ENCODE measurements at regions not wholly inside any gene's neighbourhood (a gene's known extent, or its start where the extent isn't known, plus 50 kb on each side); places are given as distances from the start of the nearest gene placed in this dataset.

DNA sequence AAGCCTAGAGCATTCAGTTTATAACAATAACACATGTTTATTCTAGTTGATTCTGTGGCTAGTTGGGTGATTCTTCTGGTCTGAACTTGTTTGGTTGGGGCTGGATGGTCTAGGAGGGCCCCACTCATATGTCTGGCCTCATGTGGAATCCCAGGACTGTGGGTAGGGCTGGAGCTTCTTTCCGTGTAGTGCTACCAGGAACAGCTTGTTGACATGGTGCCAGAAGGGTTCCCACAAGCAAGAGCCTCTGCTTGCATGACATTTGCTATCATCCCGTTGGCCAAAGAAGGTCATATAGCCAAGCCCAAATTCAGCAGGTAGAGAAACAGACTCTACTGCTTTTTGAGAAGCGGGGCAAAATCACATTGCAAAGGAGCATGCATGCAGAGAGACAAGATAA is 67.6 kb upstream of the PPP2R5A start:
- intact Hi-C loops (cut with DNase I) = no loop called here
- ATAC-seq (ENCODE audit: poor library complexity) (no peak), DNase-seq (no peak)

DNA sequence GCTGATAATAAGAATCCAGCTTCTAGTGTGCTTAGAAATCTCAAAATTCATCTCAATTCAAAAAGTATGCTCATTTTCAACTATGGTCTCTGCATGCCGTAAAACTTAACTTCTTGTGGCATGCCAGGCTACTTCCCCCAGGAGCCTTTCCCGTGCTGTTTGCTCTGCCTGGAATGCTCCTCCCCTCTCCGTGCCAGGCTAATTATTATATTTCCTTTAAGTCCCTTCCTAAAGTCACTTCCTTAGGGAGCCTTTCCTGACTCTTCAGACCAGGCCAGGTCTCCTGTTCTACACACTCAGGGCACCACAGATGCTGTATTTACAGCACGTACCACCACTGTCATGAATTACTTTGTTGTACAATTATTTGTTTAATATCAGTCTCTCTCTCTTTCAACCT is 67.1 kb upstream of the PPP2R5A start:
- intact Hi-C loops (cut with DNase I) = no loop called here
- ATAC-seq (ENCODE audit: poor library complexity) (no peak), DNase-seq (no peak)

GRCh38 chr1:212218911-212219310 is 66.3 kb upstream of the PPP2R5A start:
- DNase-seq = no peak
- intact Hi-C loops (cut with DNase I) = no loop called here
- ATAC-seq (ENCODE audit: poor library complexity) = no peak

DNA sequence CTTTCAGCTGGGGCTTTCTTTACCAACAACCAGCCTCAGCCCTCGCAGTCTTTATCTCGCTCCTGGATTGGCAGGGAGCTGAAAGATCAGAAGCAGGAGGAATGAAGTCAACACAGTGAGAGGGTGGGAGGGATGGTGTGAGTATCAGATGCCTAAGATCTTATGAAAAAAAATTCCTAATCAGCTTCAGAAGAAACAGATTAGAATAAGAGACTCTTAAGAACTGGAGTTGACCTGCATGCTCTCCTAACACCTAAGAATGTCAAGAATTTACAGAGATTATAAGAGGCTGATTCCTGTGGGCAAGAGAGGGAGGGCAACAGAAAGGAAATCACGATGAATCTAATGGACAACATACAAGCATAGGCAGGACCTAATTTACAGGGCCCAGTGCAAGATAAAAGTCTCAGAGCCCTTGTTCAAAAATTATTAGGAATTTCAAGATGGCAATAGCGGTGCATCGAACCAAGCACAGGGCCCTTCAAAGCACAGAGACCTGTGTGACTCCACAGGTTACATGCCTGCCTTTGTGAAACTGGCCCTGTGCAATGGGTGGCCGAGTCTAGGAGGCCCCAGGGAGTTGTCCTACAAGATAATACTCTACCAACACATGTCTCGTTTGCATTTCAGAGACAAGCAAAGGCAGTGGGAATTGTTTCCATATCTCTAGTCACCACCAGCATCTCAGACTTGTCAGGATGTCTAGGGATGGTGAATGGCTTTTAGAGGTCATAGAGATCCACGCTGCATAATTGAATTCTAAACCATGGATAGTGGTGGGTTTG is 65.3 kb upstream of the PPP2R5A start:
- intact Hi-C loops (cut with DNase I) = no loop called here

GRCh38 chr1:212221801-212222200 is 63.4 kb upstream of the PPP2R5A start:
- intact Hi-C loops (cut with DNase I) = no loop called here
- DNase-seq = no peak
- ATAC-seq (ENCODE audit: poor library complexity) = no peak

More for the DNA sequence above, 65.3 kb upstream of the PPP2R5A start:
- DNase-seq = no peak
- no peak for ATAC-seq (ENCODE audit: poor library complexity)

DNA sequence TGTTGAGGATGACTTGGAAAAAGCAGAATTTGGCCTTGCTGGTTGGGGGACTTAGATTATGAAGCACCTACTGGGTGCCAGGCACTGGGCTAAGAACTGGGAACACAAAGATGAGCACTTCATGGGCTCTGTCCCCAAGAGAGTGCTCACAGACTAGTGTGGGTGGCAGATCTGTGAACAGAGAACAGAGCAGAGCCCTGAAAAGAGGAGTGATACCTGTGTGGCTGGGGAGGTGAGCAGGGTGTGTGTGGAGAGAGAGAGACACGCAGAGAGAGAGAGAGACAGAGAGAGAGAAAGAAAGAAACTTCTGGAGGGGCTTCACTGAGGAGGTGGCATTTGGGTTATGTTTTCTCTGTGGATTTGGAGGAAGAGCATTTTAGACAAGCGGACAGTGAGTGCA is 61.1 kb upstream of the PPP2R5A start:
- intact Hi-C loops (cut with DNase I) = no loop called here
- ATAC-seq (ENCODE audit: poor library complexity) (no peak), DNase-seq (no peak)

- ATAC-seq (ENCODE audit: poor library complexity) = peak; percentile 8
- no peak for DNase-seq
- intact Hi-C loops (cut with DNase I) = no loop called here
Measured at GRCh38 chr1:212225416-212225815, 59.8 kb upstream of the PPP2R5A start.

DNA sequence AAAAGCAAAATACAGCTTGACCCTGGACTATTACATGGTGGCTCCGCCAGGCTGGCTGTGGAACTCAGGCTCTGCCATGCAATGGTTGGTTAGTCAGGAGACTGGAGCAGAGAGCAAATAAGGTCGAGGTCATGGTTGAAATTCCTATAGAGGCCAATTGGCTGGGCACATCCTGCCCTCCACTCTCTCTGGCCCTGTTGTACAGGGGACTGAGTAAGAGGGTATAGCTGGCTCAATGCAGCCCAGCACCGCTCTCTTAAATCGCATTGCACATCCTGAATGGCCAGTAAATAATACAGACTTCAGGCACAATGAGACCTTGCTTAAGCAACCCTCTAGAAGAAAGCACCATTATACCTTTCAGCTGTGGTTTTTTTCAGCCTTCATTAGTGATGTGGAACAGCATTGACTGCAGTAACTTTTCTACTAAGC is 59.3 kb upstream of the PPP2R5A start:
- ATAC-seq (ENCODE audit: poor library complexity) = peak; percentile 31
- no peak for DNase-seq

GRCh38 chr1:212226467-212226866 is 58.7 kb upstream of the PPP2R5A start:
- DNase-seq (no peak), ATAC-seq (ENCODE audit: poor library complexity) (peak; percentile 53)
- intact Hi-C loops (cut with DNase I) = no loop called here

More for the DNA sequence above, 59.3 kb upstream of the PPP2R5A start:
- intact Hi-C loops (cut with DNase I) = no loop called here

DNA sequence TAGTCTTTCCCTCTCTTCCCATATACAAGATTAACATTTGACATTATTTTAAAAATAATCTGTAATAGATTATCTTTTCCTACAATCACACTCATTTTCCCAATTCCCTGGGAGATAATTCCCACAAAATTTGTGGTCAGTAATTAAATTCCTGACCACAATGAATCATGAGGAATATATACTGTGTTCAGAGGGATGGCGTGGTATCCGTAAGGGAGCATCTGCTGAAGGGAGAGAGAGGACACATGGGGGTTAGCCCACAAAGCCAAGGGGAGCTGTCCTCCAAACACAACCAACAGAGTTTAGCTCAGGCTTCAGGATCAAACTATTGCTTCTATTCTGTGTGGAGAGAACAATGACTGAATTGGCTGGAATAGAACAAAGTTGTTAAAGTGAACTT is 57.1 kb upstream of the PPP2R5A start:
- intact Hi-C loops (cut with DNase I) = no loop called here

DNA sequence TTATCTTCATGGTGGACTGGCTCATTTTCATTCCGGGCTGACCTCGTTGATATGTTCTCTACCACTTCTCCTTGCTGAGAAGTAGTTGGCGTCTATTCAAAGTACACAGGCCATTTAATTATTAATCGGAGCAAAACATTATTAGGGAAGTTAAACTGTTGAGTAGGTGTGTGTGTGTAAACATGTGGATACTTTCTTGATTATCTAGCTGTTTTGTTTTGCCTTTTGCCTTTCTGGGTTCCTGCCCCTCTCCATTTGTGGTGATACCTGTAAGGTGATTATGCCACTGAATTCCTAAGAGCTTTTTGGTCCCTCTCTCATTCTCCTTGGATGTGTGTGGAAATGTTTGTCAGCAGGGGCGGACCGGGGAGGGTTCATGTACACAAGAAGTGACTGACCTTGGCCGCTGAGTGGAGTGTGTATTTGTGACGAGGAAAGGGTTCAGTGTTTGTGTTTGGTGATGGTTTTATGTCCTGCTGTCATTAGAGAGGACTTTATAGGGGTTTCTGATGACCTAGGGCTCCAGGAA is 56.6 kb upstream of the PPP2R5A start:
- intact Hi-C loops (cut with DNase I) = no loop called here
- ATAC-seq (ENCODE audit: poor library complexity) = peak; percentile 36

More for the DNA sequence above, 57.1 kb upstream of the PPP2R5A start:
- ATAC-seq (ENCODE audit: poor library complexity) = no peak
- no peak for DNase-seq

GRCh38 chr1:212229654-212230053 is 55.6 kb upstream of the PPP2R5A start:
- DNase-seq (no peak), ATAC-seq (ENCODE audit: poor library complexity) (no peak)
- intact Hi-C loops (cut with DNase I) = loop anchor here (10.0 kb wide), 1 partner anchor 155 kb away; no protein-coding TSS in a partner anchor

More for the DNA sequence above, 56.6 kb upstream of the PPP2R5A start:
- no peak for DNase-seq

DNA sequence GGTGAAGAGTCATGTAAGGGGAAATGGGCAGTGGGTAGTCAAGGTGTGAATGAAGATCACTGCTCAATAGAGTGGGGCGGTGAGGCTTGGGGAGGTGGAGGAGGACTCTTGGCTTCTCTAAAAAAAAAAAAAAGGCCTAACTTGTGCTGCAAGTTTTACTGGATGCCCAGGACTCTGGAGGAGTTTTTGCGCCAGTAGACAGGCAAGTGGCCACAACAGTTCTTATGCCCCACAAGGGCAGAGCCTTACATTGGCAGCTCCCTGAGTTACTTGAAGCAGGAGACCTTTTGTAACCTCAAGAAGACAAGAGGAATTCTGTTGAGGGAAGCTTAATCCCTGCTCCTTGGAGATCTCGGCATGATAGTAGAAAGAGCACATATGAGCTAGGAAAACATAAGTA is 54.9 kb upstream of the PPP2R5A start:
- no peak for ATAC-seq (ENCODE audit: poor library complexity)
- intact Hi-C loops (cut with DNase I) = loop anchor here (10.0 kb wide), 1 partner anchor 156 kb away; no protein-coding TSS in a partner anchor
- no peak for DNase-seq

GRCh38 chr1:212231372-212231771 is 53.8 kb upstream of the PPP2R5A start:
- ATAC-seq (ENCODE audit: poor library complexity) (no peak), DNase-seq (no peak)
- intact Hi-C loops (cut with DNase I) = loop anchor here (10.0 kb wide), 1 partner anchor 157 kb away; no protein-coding TSS in a partner anchor

DNA sequence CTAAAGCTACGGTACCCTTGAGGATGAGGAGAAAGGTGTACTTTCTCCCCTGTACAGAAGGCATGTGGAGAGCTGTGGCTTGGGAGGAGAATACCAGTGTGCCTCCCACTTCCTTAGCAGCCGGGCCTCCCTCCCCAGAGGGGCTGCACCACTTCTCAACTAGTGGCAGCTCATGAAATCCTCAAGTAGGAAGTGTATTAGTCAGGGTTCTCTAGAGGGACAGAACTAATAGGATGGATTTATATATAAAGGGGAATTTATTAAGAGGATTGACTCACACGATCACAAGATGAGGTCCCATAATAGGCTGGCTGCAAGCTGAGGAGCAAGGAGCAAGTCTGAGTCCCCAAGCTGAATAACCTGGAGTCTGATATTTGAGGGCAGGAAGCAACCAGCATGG is 53.1 kb upstream of the PPP2R5A start:
- no peak for DNase-seq
- ATAC-seq (ENCODE audit: poor library complexity) = no peak
- intact Hi-C loops (cut with DNase I) = loop anchor here (10.0 kb wide), 1 partner anchor 157 kb away; no protein-coding TSS in a partner anchor

GRCh38 chr1:212233321-212233720 is 51.9 kb upstream of the PPP2R5A start:
- DNase-seq (no peak), ATAC-seq (ENCODE audit: poor library complexity) (peak; percentile 55)
- intact Hi-C loops (cut with DNase I) = loop anchor here (10.0 kb wide), 1 partner anchor 159 kb away; no protein-coding TSS in a partner anchor

GRCh38 chr1:212234431-212235395 is 50.5 kb upstream of the PPP2R5A start:
- intact Hi-C loops (cut with DNase I) = loop anchor here (5.0 to 10.0 kb wide), 2 partner anchors 53 to 160 kb away; partner anchors contain the start of gene PPP2R5A
- DNase-seq = no peak
- peak; percentile 95 for ATAC-seq (ENCODE audit: poor library complexity)

Measured in Right ventricle myocardium superior (tissue), 1 donor.